Cardiac muscle cell (in vitro differentiated cells and primary cell): ENCODE measurements at regions not wholly inside any gene's neighbourhood (a gene's known extent, or its start where the extent isn't known, plus 50 kb on each side); places are given as distances from the start of the nearest gene placed in this dataset.

ENCODE experiments used
- DNase-seq, 2 donors: peaks; one replicate each; pipeline versions ENCODE4 v3.0.0 to v3.0.0-alpha.2; 2010 to 2017; ENCODE audit warnings: low read depth in 1 of 2, low spot score in 1 of 2
- H3K27ac ChIP-seq: fragments of 200-600 bp; sonication (generic); 2 replicates; pipeline ENCODE4 v1.5.1; 2016
- H3K27me3 ChIP-seq: fragments of 200-600 bp; sonication (generic); 2 replicates; pipeline ENCODE4 v1.6.0; 2016; ENCODE audit warnings: control low read depth
- H3K36me3 ChIP-seq: fragments of 200-600 bp; sonication (generic); 2 replicates; pipeline ENCODE4 v1.5.1; 2016; ENCODE audit warnings: control low read depth
- H3K4me1 ChIP-seq: fragments of 200-600 bp; sonication (generic); 2 replicates; pipeline ENCODE4 v1.8.1; 2017; ENCODE audit warnings: low read depth, mild to moderate bottlenecking, mixed run types
- H3K4me3 ChIP-seq: fragments of 200-600 bp; sonication (generic); 2 replicates; pipeline ENCODE4 v1.5.1; 2016; ENCODE audit warnings: mild to moderate bottlenecking
- H3K9me3 ChIP-seq: fragments of 200-600 bp; sonication (generic); 2 replicates; pipeline ENCODE4 v1.5.1; 2017; ENCODE audit warnings: low read depth, mild to moderate bottlenecking, control low read depth
- CTCF ChIP-seq: IDR thresholded peaks from 2 replicates; pipeline ENCODE4 v1.5.1; 2012; ENCODE audit warnings: low read depth, mild to moderate bottlenecking, low read length

- no peaks in the 10 kb centered on the region for H3K27me3 ChIP-seq
- no peak overlapping the region for H3K27ac ChIP-seq
- TF ChIP-seq CTCF, result no peak
- no peak for DNase-seq
- no peaks in the 10 kb centered on the region for H3K4me1 ChIP-seq
- H3K4me3 ChIP-seq, result no peak overlapping the region
- H3K36me3 ChIP-seq, result no peaks in the 10 kb centered on the region
- H3K9me3 ChIP-seq, result no peaks in the 10 kb centered on the region
These were observed 65.8 kb upstream of the ELMO1 start for GRCh38 chr7:37514497-37514896.

GRCh38 chr7:37516664-37517063 lies 68.0 kb upstream of the ELMO1 start:
- no peaks in the 10 kb centered on the region for H3K27me3 ChIP-seq
- no peaks in the 10 kb centered on the region for H3K4me1 ChIP-seq
- no peaks in the 10 kb centered on the region for H3K36me3 ChIP-seq
- H3K4me3 ChIP-seq, result no peak overlapping the region
- DNase-seq, result no peak
- H3K9me3 ChIP-seq, result no peaks in the 10 kb centered on the region
- TF ChIP-seq CTCF, result no peak
- no peak overlapping the region for H3K27ac ChIP-seq

GRCh38 chr7:37518266-37518665 lies 69.6 kb upstream of the ELMO1 start:
- Histone ChIP-seq H3K9me3 (no peaks in the 10 kb centered on the region), H3K36me3 (no peaks in the 10 kb centered on the region), H3K27me3 (no peaks in the 10 kb centered on the region), H3K4me3 (no peak overlapping the region), H3K4me1 (no peaks in the 10 kb centered on the region), H3K27ac (no peak overlapping the region)
- no peak for TF ChIP-seq CTCF
- no peak for DNase-seq

- no peak overlapping the region for H3K4me3 ChIP-seq
- H3K27ac ChIP-seq, result no peak overlapping the region
- no peak for DNase-seq
- H3K27me3 ChIP-seq, result no peaks in the 10 kb centered on the region
- H3K36me3 ChIP-seq, result no peaks in the 10 kb centered on the region
- H3K9me3 ChIP-seq, result no peaks in the 10 kb centered on the region
- TF ChIP-seq CTCF, result no peak
- no peaks in the 10 kb centered on the region for H3K4me1 ChIP-seq
These were observed 75.4 kb upstream of the ELMO1 start for GRCh38 chr7:37524056-37524455.

- Histone ChIP-seq H3K4me1 (no peaks in the 10 kb centered on the region), H3K9me3 (no peaks in the 10 kb centered on the region), H3K36me3 (no peaks in the 10 kb centered on the region), H3K27ac (no peak overlapping the region), H3K27me3 (no peaks in the 10 kb centered on the region), H3K4me3 (no peak overlapping the region)
- DNase-seq, result no peak
- no peak for TF ChIP-seq CTCF
These were observed 76.1 kb upstream of the ELMO1 start for GRCh38 chr7:37524797-37525196.

- TF ChIP-seq CTCF, result no peak
These were observed 78.0 kb upstream of the ELMO1 start for GRCh38 chr7:37526623-37527022.

More at GRCh38 chr7:37526623-37527022, 78.0 kb upstream of the ELMO1 start:
- Histone ChIP-seq H3K4me3 (no peak overlapping the region), H3K27ac (no peak overlapping the region), H3K4me1 (no peaks in the 10 kb centered on the region), H3K9me3 (no peaks in the 10 kb centered on the region), H3K27me3 (no peaks in the 10 kb centered on the region), H3K36me3 (no peaks in the 10 kb centered on the region)
- no peak for DNase-seq
